Bone marrow (tissue), 2 donors: ENCODE measurements at regions not wholly inside any gene's neighbourhood (a gene's known extent, or its start where the extent isn't known, plus 50 kb on each side); places are given as distances from the start of the nearest gene placed in this dataset.

Source experiments
- DNase-seq, 2 donors: peaks; one replicate each; lab custom pipeline; 2025; lab: John Stamatoyannopoulos, UW

DNA sequence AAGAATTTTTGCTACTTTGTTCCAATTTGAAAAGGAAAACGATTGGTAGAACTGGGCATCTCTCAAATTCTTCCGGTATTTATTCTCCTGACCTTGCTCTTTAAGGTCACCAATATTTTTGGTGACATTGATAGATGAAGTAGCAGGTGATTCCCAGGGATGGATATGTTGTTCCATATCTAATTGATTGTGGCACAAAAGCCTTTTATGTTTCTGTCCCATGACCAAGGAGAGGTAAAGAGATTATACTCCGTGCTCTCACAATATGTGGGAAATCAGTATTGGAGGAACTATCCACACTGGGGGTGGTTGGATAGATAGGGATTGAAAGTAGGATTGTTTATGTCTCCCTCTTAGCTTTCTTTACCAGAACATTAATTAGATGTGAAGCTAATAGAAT lies 61.7 kb upstream of the LRIG3 start:
- DNase-seq = no peak

DNA sequence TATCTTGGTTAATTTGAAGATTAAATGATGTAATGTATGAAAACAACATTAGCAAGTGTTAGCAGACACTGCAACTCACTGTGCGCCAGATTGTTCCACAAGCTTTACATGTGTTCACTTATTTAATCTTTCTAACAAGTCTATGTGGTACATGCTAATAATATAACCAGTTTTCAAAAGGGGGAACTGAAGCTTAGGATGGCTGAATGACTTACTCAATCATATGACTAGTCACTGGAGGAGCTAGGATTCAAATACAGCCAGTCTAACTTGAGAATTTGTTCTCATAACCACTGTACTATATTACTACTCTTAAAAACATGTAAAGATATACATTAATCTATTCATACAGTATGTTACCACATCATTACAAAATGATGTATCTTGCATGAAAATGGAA lies 60.5 kb upstream of the LRIG3 start:
- DNase-seq = no peak

DNA sequence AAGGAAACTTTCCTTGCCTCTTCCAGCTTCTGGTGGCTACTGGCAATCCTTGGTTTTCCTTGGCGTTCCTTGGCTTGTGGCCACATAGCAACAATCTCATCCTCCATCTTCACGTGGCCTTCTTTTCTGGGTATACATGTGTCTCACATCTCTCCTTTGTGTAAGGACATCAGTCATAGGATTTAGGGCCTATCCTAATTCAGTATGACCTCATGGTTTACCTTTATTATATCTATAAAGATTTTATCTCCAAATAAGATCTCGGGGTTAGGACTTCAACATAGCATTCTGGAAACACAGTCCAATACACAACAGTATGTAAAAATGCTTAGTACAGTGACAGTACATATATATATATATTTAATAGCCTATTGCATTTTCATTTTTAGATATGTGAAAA lies 58.4 kb upstream of the LRIG3 start:
- no peak for DNase-seq

DNA sequence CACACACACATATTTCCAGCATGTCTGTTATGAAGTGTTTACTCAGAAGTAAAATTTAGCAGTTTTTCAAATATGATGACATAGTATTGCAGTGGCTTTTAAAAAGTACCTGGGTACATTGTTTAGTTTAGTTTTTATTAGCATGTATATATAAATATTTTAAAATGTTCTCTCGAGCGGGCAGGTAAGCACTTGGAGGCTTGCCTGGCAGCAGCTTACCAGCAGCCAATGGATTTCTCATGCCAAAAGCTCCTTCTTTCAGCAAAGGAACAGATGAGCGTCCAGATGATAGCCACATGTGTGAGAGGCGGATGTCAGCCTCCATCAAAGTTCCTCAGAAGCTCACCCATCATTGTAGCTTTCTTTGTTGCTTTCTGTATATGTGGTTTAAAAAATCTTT lies 57.2 kb upstream of the LRIG3 start:
- no peak for DNase-seq

DNA sequence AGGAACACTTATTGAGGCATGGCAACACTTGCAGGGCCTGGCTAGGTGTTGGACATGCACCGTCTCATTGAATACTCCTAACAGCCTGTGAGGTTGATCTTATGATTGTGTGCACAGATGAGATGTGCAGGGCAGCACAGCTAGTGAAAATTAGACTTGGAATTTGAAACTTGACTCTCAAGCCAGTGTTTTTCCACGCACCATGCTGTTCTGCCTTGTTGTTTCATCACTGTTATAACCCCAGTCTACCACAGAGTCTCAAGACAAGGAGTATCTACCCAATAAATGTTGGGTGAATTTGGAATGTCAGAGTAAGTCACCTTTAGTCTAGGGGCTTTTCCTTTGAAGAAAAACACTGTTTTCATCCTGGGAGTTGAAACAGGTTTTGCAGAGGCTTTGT lies 55.8 kb upstream of the LRIG3 start:
- DNase-seq = no peak
